ENCODE measurements at regions not wholly inside any gene's neighbourhood (a gene's known extent, or its start where the extent isn't known, plus 50 kb on each side); places are given as distances from the start of the nearest gene placed in this dataset.
"Not testable (repeated sequence)": the region's sequence is repeated elsewhere in the genome, so short reads cannot be mapped to it uniquely, and the experiment has no call there.

DNA sequence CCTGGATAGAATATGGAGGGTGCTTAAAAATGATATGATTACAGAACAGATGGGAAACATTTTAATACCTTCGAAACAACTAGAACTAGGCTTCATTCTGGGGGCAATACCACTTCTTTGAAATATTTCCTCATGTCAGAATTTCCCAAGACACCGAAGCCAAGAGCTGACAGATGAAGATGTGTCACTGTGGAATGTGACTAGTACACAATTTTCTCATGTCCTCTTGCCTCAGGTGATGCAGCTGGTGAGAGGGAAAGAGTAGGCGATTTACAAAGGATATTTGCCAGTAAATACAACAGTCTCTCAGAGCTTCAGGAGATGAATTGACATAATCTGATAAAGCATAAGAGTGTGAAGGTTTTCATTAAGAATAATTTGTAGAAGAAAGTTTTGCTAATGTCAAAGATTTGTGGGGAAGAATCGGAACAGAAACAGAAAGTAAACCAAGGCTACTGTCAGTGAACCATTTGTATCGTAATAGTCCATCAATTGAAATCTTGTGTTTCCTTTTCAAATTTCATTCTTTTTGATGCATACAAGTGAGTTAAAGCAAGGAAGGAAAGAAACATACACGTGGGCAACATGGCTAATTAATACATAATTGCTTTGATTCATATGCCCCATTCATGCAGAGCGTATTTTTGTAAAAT lies 164.7 kb upstream of the CCN2 start:
- TF ChIP-seq, protein P1, sequence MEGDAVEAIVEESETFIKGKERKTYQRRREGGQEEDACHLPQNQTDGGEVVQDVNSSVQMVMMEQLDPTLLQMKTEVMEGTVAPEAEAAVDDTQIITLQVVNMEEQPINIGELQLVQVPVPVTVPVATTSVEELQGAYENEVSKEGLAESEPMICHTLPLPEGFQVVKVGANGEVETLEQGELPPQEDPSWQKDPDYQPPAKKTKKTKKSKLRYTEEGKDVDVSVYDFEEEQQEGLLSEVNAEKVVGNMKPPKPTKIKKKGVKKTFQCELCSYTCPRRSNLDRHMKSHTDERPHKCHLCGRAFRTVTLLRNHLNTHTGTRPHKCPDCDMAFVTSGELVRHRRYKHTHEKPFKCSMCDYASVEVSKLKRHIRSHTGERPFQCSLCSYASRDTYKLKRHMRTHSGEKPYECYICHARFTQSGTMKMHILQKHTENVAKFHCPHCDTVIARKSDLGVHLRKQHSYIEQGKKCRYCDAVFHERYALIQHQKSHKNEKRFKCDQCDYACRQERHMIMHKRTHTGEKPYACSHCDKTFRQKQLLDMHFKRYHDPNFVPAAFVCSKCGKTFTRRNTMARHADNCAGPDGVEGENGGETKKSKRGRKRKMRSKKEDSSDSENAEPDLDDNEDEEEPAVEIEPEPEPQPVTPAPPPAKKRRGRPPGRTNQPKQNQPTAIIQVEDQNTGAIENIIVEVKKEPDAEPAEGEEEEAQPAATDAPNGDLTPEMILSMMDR (conservative IDR thresholded peaks at IDR 0.05; ENCODE audit: low read depth, low read length) = no peak
- no peak for DNase-seq (ENCODE audit: low read depth)
- no peak overlapping the region for H3K4me3 ChIP-seq (ENCODE audit: low read depth, low read length)

DNA sequence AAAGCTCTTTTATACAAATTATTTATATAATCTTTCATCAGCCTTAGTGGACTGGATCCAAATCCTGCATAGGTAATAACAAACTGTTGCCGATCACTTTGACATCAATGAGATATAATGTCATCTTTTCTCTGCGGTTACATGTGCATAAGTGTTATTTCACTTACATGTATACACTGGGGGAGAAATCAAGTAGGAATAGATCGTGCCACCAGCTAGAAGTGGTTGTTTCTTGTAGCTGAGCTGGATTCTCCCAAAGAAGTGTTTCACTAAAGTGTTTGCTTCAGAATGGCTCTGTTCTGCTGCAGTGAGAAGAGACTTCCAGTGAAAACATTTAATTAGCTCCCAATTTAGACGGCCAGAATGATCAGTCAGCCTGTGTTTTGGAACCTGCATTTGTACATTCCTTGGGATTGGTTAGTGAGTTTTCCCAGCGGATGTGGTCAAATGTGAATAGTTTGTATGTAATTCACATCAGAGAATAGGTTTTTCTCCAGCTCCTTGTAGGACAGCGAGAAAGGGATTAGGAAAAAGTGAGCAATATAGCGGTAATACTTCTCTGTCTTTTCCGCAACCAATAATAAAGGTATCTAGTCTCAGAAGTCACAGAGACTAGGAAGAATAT lies 163.1 kb upstream of the CCN2 start:
- no peak for DNase-seq (ENCODE audit: low read depth)
- TF ChIP-seq, protein P1 (conservative IDR thresholded peaks at IDR 0.05; ENCODE audit: low read depth, low read length) = no peak
- H3K4me3 ChIP-seq (ENCODE audit: low read depth, low read length) = no peak overlapping the region

DNA sequence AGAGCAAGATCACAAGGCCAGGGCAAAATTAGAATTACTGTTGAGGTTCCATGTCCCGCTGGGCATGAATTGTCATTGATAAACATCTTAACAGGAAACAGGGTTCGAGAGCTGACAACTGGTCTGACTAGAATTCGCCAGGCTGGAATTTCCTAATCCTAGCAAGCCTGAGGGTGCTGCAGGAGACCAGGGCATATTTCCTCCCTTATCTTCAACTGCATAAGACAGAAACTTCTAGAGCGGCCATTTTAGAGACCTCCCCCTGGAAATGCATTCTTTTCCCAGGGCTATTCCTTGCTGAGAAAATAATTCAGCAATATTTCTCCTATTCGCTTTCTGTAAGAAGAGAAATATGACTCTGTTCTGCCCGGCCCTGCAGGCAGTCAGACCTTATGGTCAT lies 158.6 kb upstream of the CCN2 start:
- H3K4me3 ChIP-seq (ENCODE audit: low read depth, low read length); DNase-seq (ENCODE audit: low read depth): not testable (repeated sequence)

DNA sequence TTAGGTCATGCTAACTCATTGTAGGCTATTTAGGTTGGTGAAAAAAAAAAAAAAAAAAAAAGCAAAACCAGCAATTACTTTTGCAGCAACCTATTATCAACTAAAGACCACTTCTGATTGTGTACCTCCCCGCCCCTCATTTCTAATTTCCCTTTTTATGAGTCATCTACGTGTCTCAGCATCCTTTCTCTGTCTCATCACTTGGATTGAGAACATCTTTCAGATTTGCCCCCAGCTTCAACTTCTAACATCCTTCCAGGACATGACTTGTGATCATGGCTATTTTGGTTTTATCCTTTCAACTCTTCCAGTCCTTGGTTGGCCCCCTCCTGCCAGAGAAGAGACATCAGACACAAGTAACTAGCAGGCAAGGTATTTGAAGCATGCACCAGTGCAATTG lies 156.7 kb upstream of the CCN2 start:
- DNase-seq (ENCODE audit: low read depth) = no peak
- TF ChIP-seq, protein P1 (conservative IDR thresholded peaks at IDR 0.05; ENCODE audit: low read depth, low read length) = no peak
- no peak overlapping the region for H3K4me3 ChIP-seq (ENCODE audit: low read depth, low read length)

DNA sequence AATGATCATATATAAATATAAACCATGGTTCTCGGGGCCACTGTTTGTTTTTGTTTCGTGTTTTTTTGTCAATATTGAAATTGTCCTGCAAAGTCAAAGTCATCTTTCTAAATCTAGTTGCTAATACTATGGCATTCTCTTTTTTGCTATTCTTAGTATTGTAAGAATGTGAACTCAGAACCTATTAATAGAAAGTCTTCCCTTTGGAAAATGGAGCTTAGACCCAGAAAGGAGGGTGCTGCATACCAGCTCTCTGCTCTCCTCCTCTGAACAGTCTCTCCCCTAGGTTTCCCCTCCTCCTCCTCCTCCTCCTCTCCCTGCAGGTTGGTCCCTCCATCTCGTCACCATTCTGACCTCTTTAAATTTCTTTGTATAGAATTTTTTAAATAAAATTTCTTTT lies 150.4 kb upstream of the CCN2 start:
- TF ChIP-seq, protein P1 (conservative IDR thresholded peaks at IDR 0.05; ENCODE audit: low read depth, low read length) = no peak
- DNase-seq (ENCODE audit: low read depth) = no peak
- H3K4me3 ChIP-seq (ENCODE audit: low read depth, low read length) = no peak overlapping the region

DNA sequence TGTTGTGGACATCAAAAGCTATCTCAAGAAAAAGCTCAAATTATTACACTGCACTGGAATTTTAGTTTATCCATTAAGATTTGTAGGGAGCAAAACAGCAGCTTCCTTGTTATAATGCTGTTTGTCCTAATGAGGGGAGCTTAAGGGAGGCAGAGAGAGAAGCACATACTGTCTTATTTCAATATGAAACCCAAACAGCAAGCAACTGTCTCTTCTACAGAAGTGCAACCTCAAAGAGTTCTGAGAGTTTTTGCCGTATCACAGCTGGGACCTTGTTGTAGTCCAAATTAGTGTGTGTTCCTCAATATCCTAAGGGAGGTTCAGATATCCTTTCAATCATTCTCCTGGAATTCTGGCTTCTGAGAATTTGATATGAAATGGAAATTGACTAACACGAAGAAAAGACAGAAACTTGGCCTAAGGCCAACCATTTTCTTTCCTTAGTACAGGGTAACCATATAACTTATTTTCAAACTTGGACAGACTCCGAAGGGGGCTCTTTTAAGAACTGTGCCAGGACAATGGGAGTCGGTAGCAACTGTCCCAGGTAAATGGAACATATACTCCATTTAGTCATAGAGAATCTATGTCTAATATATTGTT lies 149.3 kb upstream of the CCN2 start:
- TF ChIP-seq, protein P1 (conservative IDR thresholded peaks at IDR 0.05; ENCODE audit: low read depth, low read length) = no peak
- DNase-seq (ENCODE audit: low read depth) = no peak
- H3K4me3 ChIP-seq (ENCODE audit: low read depth, low read length) = no peak overlapping the region

DNA sequence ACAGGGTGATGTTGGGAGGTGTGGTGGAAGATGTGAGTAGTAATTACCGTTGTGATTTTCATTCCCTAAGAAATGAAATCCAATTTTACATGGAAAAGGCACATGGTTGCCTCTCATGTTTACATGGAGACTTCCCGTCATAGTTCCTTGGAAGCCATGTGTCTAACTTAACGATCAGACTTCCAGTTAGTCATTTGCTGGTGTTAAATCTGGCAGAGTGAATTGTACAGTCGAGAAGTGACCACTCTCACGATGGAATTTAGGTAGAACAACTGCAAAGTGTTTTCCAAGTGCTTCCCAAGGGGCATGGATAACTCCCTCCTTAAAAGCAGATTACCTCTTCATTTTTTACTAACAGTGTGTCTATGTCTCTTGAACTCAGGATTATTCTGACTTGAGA lies 145.8 kb upstream of the CCN2 start:
- TF ChIP-seq, protein P1 (conservative IDR thresholded peaks at IDR 0.05; ENCODE audit: low read depth, low read length) = no peak

More for the DNA sequence above, 145.8 kb upstream of the CCN2 start:
- H3K4me3 ChIP-seq (ENCODE audit: low read depth, low read length) = no peak overlapping the region
- DNase-seq (ENCODE audit: low read depth) = no peak
